ENCODE measurements at regions not wholly inside any gene's neighbourhood (a gene's known extent, or its start where the extent isn't known, plus 50 kb on each side); places are given as distances from the start of the nearest gene placed in this dataset.
"Not testable (repeated sequence)": the region's sequence is repeated elsewhere in the genome, so short reads cannot be mapped to it uniquely, and the experiment has no call there.

GRCh38 chr3:70617349-70617748 is 304.9 kb upstream of the MDFIC2 start:
- TF ChIP-seq CTCF (optimal IDR thresholded peaks at IDR 0.05 in 1 of 3, IDR thresholded peaks at IDR 0.05 in 1 of 3, conservative IDR thresholded peaks at IDR 0.05 in 1 of 3; ENCODE audit: extremely low read depth in 1 of 3, insufficient read depth in 2 of 3, low read length in 3 of 3); EZH2 (IDR thresholded peaks at IDR 0.05; ENCODE audit: low read length): not testable (repeated sequence)
